GM21723 (cell line): ENCODE measurements at regions not wholly inside any gene's neighbourhood (a gene's known extent, or its start where the extent isn't known, plus 50 kb on each side); places are given as distances from the start of the nearest gene placed in this dataset.
"Not testable (repeated sequence)": the region's sequence is repeated elsewhere in the genome, so short reads cannot be mapped to it uniquely, and the experiment has no call there.

Source experiments
- ATAC-seq: cut with Tn5 transposase; IDR thresholded peaks from one replicate; pipeline ENCODE4 v1.9.1; 2021; ENCODE audit warnings: mild to moderate bottlenecking, moderate library complexity; ENCODE audit not compliant: unreplicated experiment

GRCh38 chr13:54573186-54573585 lies 1544.6 kb downstream of the OLFM4 start:
- ATAC-seq = no peak

- ATAC-seq = no peak
Measured at GRCh38 chr13:54574791-54575190, 1546.2 kb downstream of the OLFM4 start.

GRCh38 chr13:54591540-54591939 lies 1562.9 kb downstream of the OLFM4 start:
- no peak for ATAC-seq

GRCh38 chr13:54592201-54592600 lies 1563.6 kb downstream of the OLFM4 start:
- no peak for ATAC-seq

GRCh38 chr13:54593504-54593903 lies 1564.9 kb downstream of the OLFM4 start:
- ATAC-seq = no peak

GRCh38 chr13:54597540-54598088 lies 1569.0 kb downstream of the OLFM4 start:
- no peak for ATAC-seq

- ATAC-seq = no peak
Measured at GRCh38 chr13:54599413-54599812, 1570.8 kb downstream of the OLFM4 start.

- ATAC-seq = no peak
Measured at GRCh38 chr13:54606944-54607343, 1578.3 kb downstream of the OLFM4 start.

- ATAC-seq = no peak
Measured at GRCh38 chr13:54607421-54607820, 1578.8 kb downstream of the OLFM4 start.

- ATAC-seq = no peak
Measured at GRCh38 chr13:54611390-54611789, 1582.8 kb downstream of the OLFM4 start.

- ATAC-seq = no peak
Measured at GRCh38 chr13:54614726-54615125, 1586.1 kb downstream of the OLFM4 start.

- not testable (repeated sequence) for ATAC-seq
Measured at GRCh38 chr13:54626504-54626903, 1597.9 kb downstream of the OLFM4 start.

GRCh38 chr13:54627646-54628372 lies 1599.2 kb downstream of the OLFM4 start:
- no peak for ATAC-seq

GRCh38 chr13:54628383-54628782 lies 1599.8 kb downstream of the OLFM4 start:
- ATAC-seq = no peak

- no peak for ATAC-seq
Measured at GRCh38 chr13:54633456-54633855, 1604.8 kb downstream of the OLFM4 start.

- ATAC-seq = no peak
Measured at GRCh38 chr13:54636231-54636630, 1607.6 kb downstream of the OLFM4 start.

GRCh38 chr13:54637366-54637765 lies 1608.8 kb downstream of the OLFM4 start:
- ATAC-seq = no peak

- ATAC-seq = no peak
Measured at GRCh38 chr13:54640719-54641118, 1612.1 kb downstream of the OLFM4 start.

GRCh38 chr13:54643863-54644262 lies 1615.2 kb downstream of the OLFM4 start:
- ATAC-seq = no peak

- ATAC-seq = no peak
Measured at GRCh38 chr13:54647275-54647674, 1618.7 kb downstream of the OLFM4 start.

GRCh38 chr13:54657588-54657987 lies 1629.0 kb downstream of the OLFM4 start:
- ATAC-seq = no peak

- no peak for ATAC-seq
Measured at GRCh38 chr13:54658771-54659170, 1630.2 kb downstream of the OLFM4 start.

GRCh38 chr13:54660277-54660676 lies 1631.7 kb downstream of the OLFM4 start:
- ATAC-seq = no peak
